ENCODE measurements at regions not wholly inside any gene's neighbourhood (a gene's known extent, or its start where the extent isn't known, plus 50 kb on each side); places are given as distances from the start of the nearest gene placed in this dataset.

- no peak for DNase-seq
- no peak overlapping the region for H3K27ac Mint-ChIP-seq (ENCODE audit: unreplicated experiment)
- no peaks in the 10 kb centered on the region for H3K36me3 Mint-ChIP-seq (ENCODE audit: unreplicated experiment)
These were observed 566.5 kb downstream of the ANKRD50 start for GRCh38 chr4:124146068-124146467.

GRCh38 chr4:124151031-124151430 lies 561.5 kb downstream of the ANKRD50 start:
- no peaks in the 10 kb centered on the region for H3K9me3 Mint-ChIP-seq (ENCODE audit: unreplicated experiment)
- TF ChIP-seq CTCF (IDR thresholded peaks at IDR 0.05; ENCODE audit: partially characterized antibody, unreplicated experiment) = no peak
- no peaks in the 10 kb centered on the region for H3K36me3 Mint-ChIP-seq (ENCODE audit: unreplicated experiment)
- DNase-seq = no peak
- no peaks in the 10 kb centered on the region for H3K27me3 Mint-ChIP-seq (ENCODE audit: unreplicated experiment)
- no peak overlapping the region for H3K27ac Mint-ChIP-seq (ENCODE audit: unreplicated experiment)
- H3K4me1 Mint-ChIP-seq (ENCODE audit: low read depth, unreplicated experiment) = no peaks in the 10 kb centered on the region
- no peak overlapping the region for H3K4me3 Mint-ChIP-seq (ENCODE audit: unreplicated experiment)

More at GRCh38 chr4:124146068-124146467, 566.5 kb downstream of the ANKRD50 start:
- Mint-ChIP-seq H3K27me3 (ENCODE audit: unreplicated experiment) (no peaks in the 10 kb centered on the region), H3K4me1 (ENCODE audit: low read depth, unreplicated experiment) (no peaks in the 10 kb centered on the region), H3K9me3 (ENCODE audit: unreplicated experiment) (no peaks in the 10 kb centered on the region), H3K4me3 (ENCODE audit: unreplicated experiment) (no peak overlapping the region)
- TF ChIP-seq CTCF (IDR thresholded peaks at IDR 0.05; ENCODE audit: partially characterized antibody, unreplicated experiment) = no peak

GRCh38 chr4:124152132-124152531 lies 560.4 kb downstream of the ANKRD50 start:
- no peak for DNase-seq
- H3K4me1 Mint-ChIP-seq (ENCODE audit: low read depth, unreplicated experiment) = no peaks in the 10 kb centered on the region
- H3K27ac Mint-ChIP-seq (ENCODE audit: unreplicated experiment) = no peak overlapping the region
- no peak overlapping the region for H3K4me3 Mint-ChIP-seq (ENCODE audit: unreplicated experiment)
- no peak for TF ChIP-seq CTCF (IDR thresholded peaks at IDR 0.05; ENCODE audit: partially characterized antibody, unreplicated experiment)
- no peaks in the 10 kb centered on the region for H3K36me3 Mint-ChIP-seq (ENCODE audit: unreplicated experiment)
- no peaks in the 10 kb centered on the region for H3K27me3 Mint-ChIP-seq (ENCODE audit: unreplicated experiment)
- H3K9me3 Mint-ChIP-seq (ENCODE audit: unreplicated experiment) = no peaks in the 10 kb centered on the region

GRCh38 chr4:124155239-124155638 lies 557.3 kb downstream of the ANKRD50 start:
- no peak for DNase-seq
- H3K9me3 Mint-ChIP-seq (ENCODE audit: unreplicated experiment) = no peaks in the 10 kb centered on the region
- H3K4me3 Mint-ChIP-seq (ENCODE audit: unreplicated experiment) = no peak overlapping the region
- no peaks in the 10 kb centered on the region for H3K27me3 Mint-ChIP-seq (ENCODE audit: unreplicated experiment)
- H3K27ac Mint-ChIP-seq (ENCODE audit: unreplicated experiment) = no peak overlapping the region
- H3K4me1 Mint-ChIP-seq (ENCODE audit: low read depth, unreplicated experiment) = no peaks in the 10 kb centered on the region
- no peaks in the 10 kb centered on the region for H3K36me3 Mint-ChIP-seq (ENCODE audit: unreplicated experiment)
- no peak for TF ChIP-seq CTCF (IDR thresholded peaks at IDR 0.05; ENCODE audit: partially characterized antibody, unreplicated experiment)

GRCh38 chr4:124157396-124158083 lies 555.0 kb downstream of the ANKRD50 start:
- DNase-seq = no peak
- no peaks in the 10 kb centered on the region for H3K4me1 Mint-ChIP-seq (ENCODE audit: low read depth, unreplicated experiment)
- no peak overlapping the region for H3K27ac Mint-ChIP-seq (ENCODE audit: unreplicated experiment)
- no peaks in the 10 kb centered on the region for H3K9me3 Mint-ChIP-seq (ENCODE audit: unreplicated experiment)
- H3K36me3 Mint-ChIP-seq (ENCODE audit: unreplicated experiment) = no peaks in the 10 kb centered on the region
- H3K4me3 Mint-ChIP-seq (ENCODE audit: unreplicated experiment) = no peak overlapping the region
- no peaks in the 10 kb centered on the region for H3K27me3 Mint-ChIP-seq (ENCODE audit: unreplicated experiment)
- TF ChIP-seq CTCF (IDR thresholded peaks at IDR 0.05; ENCODE audit: partially characterized antibody, unreplicated experiment) = no peak

Measured in glutamatergic neuron (in vitro differentiated cells).